ENCODE measurements at regions not wholly inside any gene's neighbourhood (a gene's known extent, or its start where the extent isn't known, plus 50 kb on each side); places are given as distances from the start of the nearest gene placed in this dataset.

DNA sequence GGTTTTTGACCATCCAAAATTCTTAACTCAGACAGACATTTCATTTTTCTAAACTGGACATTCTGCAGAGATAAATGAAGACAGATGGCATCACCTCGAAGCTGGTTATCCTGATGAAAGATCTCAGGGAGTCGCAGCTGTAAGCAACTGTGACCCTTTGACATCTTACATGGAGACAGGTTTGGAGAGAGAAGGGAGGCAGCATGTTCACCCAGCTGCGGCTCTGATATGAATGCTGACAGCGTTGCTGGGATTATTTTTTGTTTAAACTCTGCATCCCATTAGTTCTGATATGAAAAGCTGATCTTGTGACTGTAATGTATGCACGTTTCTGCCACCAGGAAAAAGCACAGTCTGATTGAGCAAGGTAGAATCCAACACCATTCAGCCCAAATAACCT is 89.4 kb downstream of the C6orf118 start:
- Histone ChIP-seq H3K36me3 (replicated peaks) (no peaks in the 10 kb centered on the region), H3K27ac (no peak overlapping the region), H3K4me3 (ENCODE audit: low read depth, low read length) (no peak overlapping the region), H3K27me3 (replicated peaks) (no peaks in the 10 kb centered on the region)
- TF ChIP-seq, protein P1, sequence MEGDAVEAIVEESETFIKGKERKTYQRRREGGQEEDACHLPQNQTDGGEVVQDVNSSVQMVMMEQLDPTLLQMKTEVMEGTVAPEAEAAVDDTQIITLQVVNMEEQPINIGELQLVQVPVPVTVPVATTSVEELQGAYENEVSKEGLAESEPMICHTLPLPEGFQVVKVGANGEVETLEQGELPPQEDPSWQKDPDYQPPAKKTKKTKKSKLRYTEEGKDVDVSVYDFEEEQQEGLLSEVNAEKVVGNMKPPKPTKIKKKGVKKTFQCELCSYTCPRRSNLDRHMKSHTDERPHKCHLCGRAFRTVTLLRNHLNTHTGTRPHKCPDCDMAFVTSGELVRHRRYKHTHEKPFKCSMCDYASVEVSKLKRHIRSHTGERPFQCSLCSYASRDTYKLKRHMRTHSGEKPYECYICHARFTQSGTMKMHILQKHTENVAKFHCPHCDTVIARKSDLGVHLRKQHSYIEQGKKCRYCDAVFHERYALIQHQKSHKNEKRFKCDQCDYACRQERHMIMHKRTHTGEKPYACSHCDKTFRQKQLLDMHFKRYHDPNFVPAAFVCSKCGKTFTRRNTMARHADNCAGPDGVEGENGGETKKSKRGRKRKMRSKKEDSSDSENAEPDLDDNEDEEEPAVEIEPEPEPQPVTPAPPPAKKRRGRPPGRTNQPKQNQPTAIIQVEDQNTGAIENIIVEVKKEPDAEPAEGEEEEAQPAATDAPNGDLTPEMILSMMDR (IDR thresholded peaks at IDR 0.05; ENCODE audit: low read depth, low read length, missing control alignments): no peak
- in situ Hi-C loops (cut with HindIII; ENCODE audit: low pct_ligation_motif_present, low sequenced_read_pairs): no loop called here
- no peak for DNase-seq

DNA sequence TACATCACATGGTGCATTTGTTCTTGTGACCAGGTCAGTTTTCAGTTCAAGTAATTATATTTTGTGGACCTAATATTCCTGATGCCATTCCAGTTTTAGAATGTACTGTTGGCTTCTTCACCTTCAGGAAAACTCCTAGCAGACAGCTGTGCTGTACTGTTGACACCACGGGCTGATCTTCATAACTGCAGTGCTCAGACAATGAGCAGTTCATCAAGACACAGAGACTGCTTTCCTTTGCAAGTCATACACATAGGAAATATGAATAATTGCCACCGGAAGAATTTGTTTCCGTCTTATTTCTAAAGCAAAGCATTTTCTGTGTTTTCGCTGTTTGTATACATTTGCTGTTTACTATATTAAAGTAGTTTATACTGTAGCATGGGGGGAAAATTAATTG is 89.8 kb downstream of the C6orf118 start:
- no peak overlapping the region for H3K27ac ChIP-seq
- TF ChIP-seq, protein P1 (IDR thresholded peaks at IDR 0.05; ENCODE audit: low read depth, low read length, missing control alignments): no peak
- no peaks in the 10 kb centered on the region for H3K36me3 ChIP-seq (replicated peaks)
- DNase-seq: no peak
- H3K27me3 ChIP-seq (replicated peaks): no peaks in the 10 kb centered on the region
- in situ Hi-C loops (cut with HindIII; ENCODE audit: low pct_ligation_motif_present, low sequenced_read_pairs): no loop called here
- H3K4me3 ChIP-seq (ENCODE audit: low read depth, low read length): no peak overlapping the region

DNA sequence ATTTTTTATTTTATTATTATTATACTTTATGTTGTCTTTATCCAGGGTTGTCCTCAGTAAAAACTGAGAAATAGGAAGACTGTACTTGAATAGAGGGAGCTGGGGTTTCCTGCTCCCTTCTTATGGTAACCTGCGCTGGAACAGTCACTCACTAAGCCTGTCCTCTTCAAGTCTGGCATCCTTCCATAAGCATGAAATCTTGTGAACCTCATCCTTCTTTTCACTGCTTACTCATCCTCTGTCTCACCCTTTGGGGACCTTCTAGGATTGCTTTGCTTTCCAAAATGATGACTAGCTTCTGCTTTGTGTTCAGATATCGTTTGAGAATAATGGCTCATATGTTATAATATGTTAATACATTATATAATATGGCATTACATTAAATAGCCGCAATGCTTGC is 90.6 kb downstream of the C6orf118 start:
- in situ Hi-C loops (cut with HindIII; ENCODE audit: low pct_ligation_motif_present, low sequenced_read_pairs): no loop called here
- TF ChIP-seq, protein P1 (IDR thresholded peaks at IDR 0.05; ENCODE audit: low read depth, low read length, missing control alignments): no peak
- H3K27ac ChIP-seq: no peak overlapping the region
- no peaks in the 10 kb centered on the region for H3K36me3 ChIP-seq (replicated peaks)
- DNase-seq: no peak
- H3K4me3 ChIP-seq (ENCODE audit: low read depth, low read length): no peak overlapping the region
- H3K27me3 ChIP-seq (replicated peaks): no peaks in the 10 kb centered on the region

DNA sequence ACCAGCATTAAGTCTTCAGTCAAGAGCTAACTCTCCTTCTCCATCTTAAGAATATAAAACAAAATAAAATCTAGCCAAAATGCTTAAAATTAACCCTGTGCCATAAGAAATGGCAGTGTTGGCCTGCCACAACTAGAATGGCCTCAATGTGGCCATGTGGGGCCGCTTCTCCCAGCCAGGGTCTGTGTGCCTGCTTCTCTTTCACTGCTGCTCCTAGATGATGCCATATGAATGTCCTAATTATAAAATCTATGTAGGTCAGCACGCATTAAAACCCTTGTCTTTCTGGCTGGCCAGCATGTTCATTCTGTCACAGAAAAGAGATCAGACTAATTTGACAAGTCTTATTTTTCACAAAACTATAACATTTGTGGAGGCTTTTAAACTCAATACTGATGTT is 102.6 kb downstream of the C6orf118 start:
- Histone ChIP-seq H3K36me3 (replicated peaks) (no peaks in the 10 kb centered on the region), H3K27me3 (replicated peaks) (no peaks in the 10 kb centered on the region), H3K4me3 (ENCODE audit: low read depth, low read length) (no peak overlapping the region), H3K27ac (no peak overlapping the region)
- in situ Hi-C loops (cut with HindIII; ENCODE audit: low pct_ligation_motif_present, low sequenced_read_pairs): no loop called here
- no peak for DNase-seq
- TF ChIP-seq, protein P1 (IDR thresholded peaks at IDR 0.05; ENCODE audit: low read depth, low read length, missing control alignments): no peak

DNA sequence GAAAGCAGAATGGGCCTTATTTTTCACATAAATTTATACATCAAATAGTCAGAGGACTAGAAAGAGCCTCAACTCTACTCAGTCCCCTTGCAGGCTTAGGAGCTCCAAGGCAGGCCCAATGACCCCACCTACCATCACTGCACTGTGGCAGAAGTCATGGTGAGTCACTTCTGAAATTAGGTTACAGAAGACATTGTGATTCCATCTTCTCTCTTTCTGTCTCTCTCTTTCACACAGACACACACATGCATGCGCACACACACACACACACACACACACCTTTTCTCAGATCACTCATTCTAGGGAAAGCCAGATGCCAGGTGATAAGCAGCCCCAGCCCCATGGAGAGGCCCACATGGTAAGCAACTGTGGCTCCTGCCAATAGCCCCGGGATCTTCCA is 103.8 kb downstream of the C6orf118 start:
- no peak for DNase-seq
- Histone ChIP-seq H3K27me3 (replicated peaks) (no peaks in the 10 kb centered on the region), H3K4me3 (ENCODE audit: low read depth, low read length) (no peak overlapping the region), H3K36me3 (replicated peaks) (no peaks in the 10 kb centered on the region), H3K27ac (no peak overlapping the region)
- in situ Hi-C loops (cut with HindIII; ENCODE audit: low pct_ligation_motif_present, low sequenced_read_pairs): no loop called here
- TF ChIP-seq, protein P1 (IDR thresholded peaks at IDR 0.05; ENCODE audit: low read depth, low read length, missing control alignments): no peak

DNA sequence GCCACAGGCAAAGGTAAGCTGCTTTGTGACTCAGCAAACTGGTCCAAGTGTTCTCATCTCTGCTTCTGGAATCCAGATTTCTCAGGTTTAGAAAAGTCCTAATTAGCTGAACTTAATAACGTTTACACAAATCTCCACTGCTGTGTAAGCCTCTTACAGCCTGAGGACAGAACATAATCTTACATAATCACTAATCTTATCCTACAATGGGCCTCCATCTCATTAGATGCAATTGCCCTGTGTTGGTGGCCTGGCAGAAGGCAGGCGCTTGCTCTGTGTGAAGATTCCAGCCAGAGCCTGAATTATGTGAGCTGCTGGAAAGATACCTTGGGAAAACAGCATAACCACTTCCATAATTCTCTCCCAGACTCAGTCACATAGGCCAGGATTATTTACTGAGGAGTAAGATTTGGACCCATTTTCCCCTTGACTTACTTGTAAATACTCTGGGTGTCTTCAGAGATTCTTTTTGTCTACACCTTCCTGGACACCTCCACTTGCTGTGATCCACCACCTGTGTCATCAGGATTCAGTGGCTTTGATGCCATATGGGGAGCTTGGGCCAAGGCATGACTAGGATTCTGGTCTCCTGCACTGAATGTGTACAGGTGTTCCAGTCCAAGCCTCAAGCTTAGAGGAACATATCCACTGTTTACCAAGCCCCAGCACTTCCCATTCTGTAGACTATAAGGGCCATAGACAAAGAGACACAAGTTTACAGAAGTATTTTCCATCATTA is 104.4 kb downstream of the C6orf118 start:
- Histone ChIP-seq H3K27me3 (replicated peaks) (no peaks in the 10 kb centered on the region), H3K36me3 (replicated peaks) (no peaks in the 10 kb centered on the region), H3K27ac (no peak overlapping the region), H3K4me3 (ENCODE audit: low read depth, low read length) (no peak overlapping the region)
- DNase-seq: no peak
- TF ChIP-seq, protein P1 (IDR thresholded peaks at IDR 0.05; ENCODE audit: low read depth, low read length, missing control alignments): no peak
- in situ Hi-C loops (cut with HindIII; ENCODE audit: low pct_ligation_motif_present, low sequenced_read_pairs): no loop called here

Measured in brain microvascular endothelial cell (primary cell).